ENCODE measurements at regions not wholly inside any gene's neighbourhood (a gene's known extent, or its start where the extent isn't known, plus 50 kb on each side); places are given as distances from the start of the nearest gene placed in this dataset.

DNA sequence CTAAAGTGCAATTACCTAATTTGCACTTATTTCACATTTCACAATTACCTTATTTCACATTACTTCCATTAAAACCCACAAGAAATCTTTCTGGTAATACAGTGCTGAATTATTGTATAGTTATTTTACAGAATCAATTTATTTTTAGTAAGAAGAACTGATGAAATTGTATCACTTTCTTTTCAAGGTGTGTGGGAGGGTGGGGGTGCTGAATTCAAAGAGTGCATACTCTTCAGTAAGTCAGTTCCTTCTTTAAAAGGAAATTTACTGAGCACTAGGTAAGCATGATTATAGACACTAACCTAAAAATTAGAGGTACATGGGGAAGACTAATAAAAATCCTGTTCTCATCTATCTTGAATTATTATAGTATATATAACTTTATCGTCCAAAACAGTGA is 731.6 kb upstream of the ADGRL4 start:
- Histone ChIP-seq H3K4me1 (ENCODE audit: control insufficient read depth, insufficient read depth, low read length, poor library complexity, severe bottlenecking) (no peaks in the 10 kb centered on the region), H3K9me3 (ENCODE audit: control insufficient read depth, low read length) (no peaks in the 10 kb centered on the region), H3K36me3 (ENCODE audit: control insufficient read depth, insufficient read depth, low read length) (no peaks in the 10 kb centered on the region), H3K27ac (ENCODE audit: low read depth, low read length, severe bottlenecking) (no peak overlapping the region), H3K4me3 (ENCODE audit: extremely low read depth, insufficient read depth, low read length, poor library complexity, severe bottlenecking) (no peak overlapping the region)
- WGBS, 2 experiments (ENCODE audit: insufficient coverage in 2 of 2) = no CpG with 5 or more reads among the region's 1 CpG

DNA sequence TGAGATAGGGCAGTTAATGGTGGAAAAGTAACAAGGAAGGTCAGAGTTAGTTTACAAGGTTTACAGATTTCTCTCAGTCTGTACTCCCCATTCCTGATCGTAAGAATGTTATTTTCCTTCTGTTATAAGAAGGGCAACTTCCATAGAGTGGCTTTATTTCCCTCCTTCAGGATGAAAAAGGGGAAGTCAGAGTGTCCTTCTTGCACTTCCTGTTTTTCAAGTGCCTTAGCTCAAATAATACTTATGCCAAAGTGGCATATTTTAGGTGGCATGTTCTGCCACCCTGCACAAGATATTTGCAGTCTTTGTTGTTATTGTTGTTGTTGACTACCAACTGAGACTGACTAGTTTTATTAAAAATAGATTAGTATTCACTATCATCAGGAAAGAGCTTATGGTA is 730.7 kb upstream of the ADGRL4 start:
- no peaks in the 10 kb centered on the region for H3K9me3 ChIP-seq (ENCODE audit: control insufficient read depth, low read length)
- no peak overlapping the region for H3K4me3 ChIP-seq (ENCODE audit: extremely low read depth, insufficient read depth, low read length, poor library complexity, severe bottlenecking)
- H3K4me1 ChIP-seq (ENCODE audit: control insufficient read depth, insufficient read depth, low read length, poor library complexity, severe bottlenecking) = no peaks in the 10 kb centered on the region
- H3K27ac ChIP-seq (ENCODE audit: low read depth, low read length, severe bottlenecking) = no peak overlapping the region
- 100% methylated on average over 1 of the region's 1 CpG; no CpG with 5 or more reads in 1 of the 2 experiments for WGBS, 2 experiments (ENCODE audit: insufficient coverage in 2 of 2)
- no peaks in the 10 kb centered on the region for H3K36me3 ChIP-seq (ENCODE audit: control insufficient read depth, insufficient read depth, low read length)

DNA sequence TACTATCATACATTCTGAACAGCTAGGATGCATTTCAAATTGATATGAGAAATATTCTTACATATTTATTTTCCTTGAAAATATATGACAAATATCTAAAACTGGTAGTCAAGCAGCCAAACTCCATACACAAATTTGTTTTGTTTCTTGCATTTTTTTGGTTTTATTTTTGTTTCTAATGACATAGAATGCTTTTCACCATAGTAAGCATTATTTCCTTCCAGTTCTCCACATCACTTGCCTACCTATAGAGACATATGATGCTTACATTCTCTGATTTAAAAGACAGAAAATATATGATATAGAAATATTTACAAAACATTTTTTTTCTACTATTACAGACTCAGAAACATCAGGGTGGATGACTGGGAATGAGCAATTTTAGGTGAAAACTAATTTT is 726.4 kb upstream of the ADGRL4 start:
- Histone ChIP-seq H3K36me3 (ENCODE audit: control insufficient read depth, insufficient read depth, low read length) (no peaks in the 10 kb centered on the region), H3K9me3 (ENCODE audit: control insufficient read depth, low read length) (no peaks in the 10 kb centered on the region), H3K27ac (ENCODE audit: low read depth, low read length, severe bottlenecking) (no peak overlapping the region), H3K4me3 (ENCODE audit: extremely low read depth, insufficient read depth, low read length, poor library complexity, severe bottlenecking) (no peak overlapping the region), H3K4me1 (ENCODE audit: control insufficient read depth, insufficient read depth, low read length, poor library complexity, severe bottlenecking) (no peaks in the 10 kb centered on the region)

DNA sequence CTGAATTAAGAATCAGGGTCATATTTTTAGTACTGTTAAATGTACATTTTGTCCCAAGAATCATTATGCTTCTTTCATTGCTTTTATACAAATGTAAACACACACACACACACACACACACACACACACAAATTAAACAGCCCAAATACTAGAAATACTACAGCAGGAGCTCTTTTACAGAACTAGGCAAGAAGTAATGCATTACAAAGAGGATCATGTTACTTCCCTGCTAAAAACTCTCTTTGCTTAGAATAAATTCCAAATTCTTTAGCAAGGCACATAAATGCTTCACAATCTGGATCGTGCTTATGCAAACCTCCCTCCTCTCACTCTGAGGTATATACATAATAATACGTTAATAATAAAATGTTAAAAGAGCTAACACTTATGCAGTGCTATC is 720.4 kb upstream of the ADGRL4 start:
- Histone ChIP-seq H3K9me3 (ENCODE audit: control insufficient read depth, low read length) (no peaks in the 10 kb centered on the region), H3K27ac (ENCODE audit: low read depth, low read length, severe bottlenecking) (no peak overlapping the region), H3K36me3 (ENCODE audit: control insufficient read depth, insufficient read depth, low read length) (no peaks in the 10 kb centered on the region), H3K4me1 (ENCODE audit: control insufficient read depth, insufficient read depth, low read length, poor library complexity, severe bottlenecking) (no peaks in the 10 kb centered on the region), H3K4me3 (ENCODE audit: extremely low read depth, insufficient read depth, low read length, poor library complexity, severe bottlenecking) (no peak overlapping the region)
- WGBS, 2 experiments (ENCODE audit: insufficient coverage in 2 of 2) = no CpG with 5 or more reads among the region's 2 CpGs

DNA sequence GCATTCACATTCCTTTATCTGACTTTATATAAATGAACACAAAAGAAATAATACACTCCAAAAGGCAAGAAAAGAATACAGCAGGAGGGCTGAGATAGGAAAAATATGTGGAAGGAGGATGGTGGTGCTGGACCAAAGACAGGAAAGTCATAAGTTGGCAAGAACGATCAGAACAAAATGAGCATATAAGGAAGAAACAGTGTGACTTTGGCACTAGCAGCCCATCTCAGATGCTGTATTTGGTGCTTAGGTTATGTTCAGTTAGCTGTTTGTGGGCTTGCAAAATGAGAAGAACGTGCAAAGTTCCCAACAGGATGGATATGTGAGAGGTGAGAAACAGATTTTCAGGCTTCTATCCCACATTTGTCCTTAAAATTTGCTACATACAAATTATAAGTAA is 719.8 kb upstream of the ADGRL4 start:
- Histone ChIP-seq H3K4me3 (ENCODE audit: extremely low read depth, insufficient read depth, low read length, poor library complexity, severe bottlenecking) (no peak overlapping the region), H3K4me1 (ENCODE audit: control insufficient read depth, insufficient read depth, low read length, poor library complexity, severe bottlenecking) (no peaks in the 10 kb centered on the region), H3K27ac (ENCODE audit: low read depth, low read length, severe bottlenecking) (no peak overlapping the region), H3K36me3 (ENCODE audit: control insufficient read depth, insufficient read depth, low read length) (no peaks in the 10 kb centered on the region), H3K9me3 (ENCODE audit: control insufficient read depth, low read length) (no peaks in the 10 kb centered on the region)
- WGBS, 2 experiments (ENCODE audit: insufficient coverage in 2 of 2) = 75 to 83% methylated on average over 1 of the region's 2 CpGs

DNA sequence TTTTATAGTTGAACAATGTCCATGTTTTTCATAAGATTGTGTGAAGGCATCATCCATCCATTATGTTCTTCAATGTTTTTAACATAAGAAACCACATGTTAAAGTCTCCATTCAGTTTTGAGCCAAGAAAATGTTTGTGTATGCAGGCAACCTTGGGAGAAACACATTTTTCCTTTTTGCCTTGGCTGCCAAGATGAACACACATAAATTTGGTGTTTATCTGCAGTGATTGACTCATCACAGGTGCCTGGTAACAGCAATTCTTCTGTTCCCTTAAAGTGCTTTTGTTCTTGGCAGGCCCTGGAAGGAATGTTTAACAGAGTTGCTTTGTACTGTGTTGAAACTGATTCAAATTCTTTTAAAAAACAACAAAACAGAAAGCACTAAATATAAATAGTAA is 709.9 kb upstream of the ADGRL4 start:
- Histone ChIP-seq H3K4me3 (ENCODE audit: extremely low read depth, insufficient read depth, low read length, poor library complexity, severe bottlenecking) (no peak overlapping the region), H3K27ac (ENCODE audit: low read depth, low read length, severe bottlenecking) (no peak overlapping the region), H3K4me1 (ENCODE audit: control insufficient read depth, insufficient read depth, low read length, poor library complexity, severe bottlenecking) (peaks cover 7% of the 10 kb centered on the region), H3K36me3 (ENCODE audit: control insufficient read depth, insufficient read depth, low read length) (no peaks in the 10 kb centered on the region), H3K9me3 (ENCODE audit: control insufficient read depth, low read length) (no peaks in the 10 kb centered on the region)

DNA sequence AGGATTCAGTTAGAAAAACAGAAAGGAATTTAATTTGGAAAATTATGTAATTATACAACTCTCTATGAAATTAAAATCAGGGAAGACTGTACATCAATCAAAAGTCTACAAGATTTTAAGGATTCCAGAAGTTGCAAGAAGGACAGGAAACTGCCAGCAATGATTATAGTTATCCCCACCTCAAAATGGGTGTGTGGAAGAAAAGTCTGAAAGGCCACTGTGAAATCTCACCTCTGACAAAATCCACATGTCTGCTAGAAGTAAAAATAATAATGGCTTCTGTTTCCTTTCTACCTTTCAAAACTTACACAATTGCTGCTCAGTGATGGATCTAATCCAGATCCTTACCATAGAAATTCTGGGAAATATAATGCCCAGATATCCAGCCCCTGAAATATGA is 708.1 kb upstream of the ADGRL4 start:
- no peaks in the 10 kb centered on the region for H3K9me3 ChIP-seq (ENCODE audit: control insufficient read depth, low read length)
- H3K36me3 ChIP-seq (ENCODE audit: control insufficient read depth, insufficient read depth, low read length) = no peaks in the 10 kb centered on the region

DNA sequence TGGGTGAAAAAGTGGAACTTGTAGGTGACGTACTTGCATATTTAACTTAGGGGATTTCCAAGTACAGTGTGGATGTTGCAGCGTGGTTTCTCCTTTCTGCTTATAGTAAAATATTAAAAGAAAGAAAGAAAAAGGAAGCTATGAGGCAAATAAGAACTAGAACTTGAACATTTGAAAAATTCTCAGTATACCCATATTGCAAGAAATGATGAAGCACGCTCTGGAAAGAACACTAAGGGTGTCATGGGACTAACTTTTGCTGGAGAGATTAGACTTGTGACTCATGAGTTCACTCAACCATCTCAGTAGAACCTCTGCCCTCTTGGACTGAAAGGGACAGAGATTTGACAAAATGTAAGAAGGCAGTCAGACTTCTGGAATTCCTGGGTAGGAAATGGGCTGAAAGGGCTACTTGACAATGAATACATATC is 704.5 kb upstream of the ADGRL4 start:
- no peak overlapping the region for H3K27ac ChIP-seq (ENCODE audit: low read depth, low read length, severe bottlenecking)
- peaks cover 4% of the 10 kb centered on the region for H3K4me1 ChIP-seq (ENCODE audit: control insufficient read depth, insufficient read depth, low read length, poor library complexity, severe bottlenecking)
- WGBS, 2 experiments (ENCODE audit: insufficient coverage in 2 of 2) = no CpG with 5 or more reads among the region's 3 CpGs
- H3K9me3 ChIP-seq (ENCODE audit: control insufficient read depth, low read length) = no peaks in the 10 kb centered on the region
- H3K36me3 ChIP-seq (ENCODE audit: control insufficient read depth, insufficient read depth, low read length) = no peaks in the 10 kb centered on the region
- no peak overlapping the region for H3K4me3 ChIP-seq (ENCODE audit: extremely low read depth, insufficient read depth, low read length, poor library complexity, severe bottlenecking)

More for the DNA sequence above, 708.1 kb upstream of the ADGRL4 start:
- Histone ChIP-seq H3K4me3 (ENCODE audit: extremely low read depth, insufficient read depth, low read length, poor library complexity, severe bottlenecking) (no peak overlapping the region), H3K4me1 (ENCODE audit: control insufficient read depth, insufficient read depth, low read length, poor library complexity, severe bottlenecking) (peaks cover 10% of the 10 kb centered on the region), H3K27ac (ENCODE audit: low read depth, low read length, severe bottlenecking) (no peak overlapping the region)

DNA sequence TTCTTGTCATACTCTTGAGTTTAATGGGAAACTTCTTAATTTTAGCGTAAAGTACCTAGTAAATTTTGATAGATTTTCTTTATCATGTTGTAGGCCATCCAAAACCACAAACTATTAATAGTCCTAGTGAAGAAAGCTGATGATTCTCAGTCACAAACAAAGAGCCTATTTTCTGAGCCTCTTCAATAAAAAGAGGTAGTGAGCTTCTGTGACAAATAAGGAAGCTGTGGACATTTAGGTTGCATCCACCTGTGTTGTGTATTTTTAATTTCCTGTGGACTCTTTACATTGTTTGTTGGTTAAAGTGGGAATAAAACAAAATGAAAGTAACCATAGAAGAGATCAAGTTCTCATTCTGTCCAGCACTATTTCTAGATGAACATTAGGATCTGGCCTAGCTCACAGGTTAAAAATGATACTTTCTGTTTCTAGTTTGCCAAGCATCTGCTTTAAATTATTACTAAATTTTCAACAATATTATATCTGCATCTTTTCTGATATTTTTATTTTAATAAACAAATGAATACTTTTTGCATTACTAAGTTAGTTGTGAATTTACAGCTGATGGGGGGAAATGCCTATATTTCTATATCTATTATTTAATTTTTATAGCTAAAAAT is 702.2 kb upstream of the ADGRL4 start:
- no CpG with 5 or more reads among the region's 1 CpG for WGBS, 2 experiments (ENCODE audit: insufficient coverage in 2 of 2)

DNA sequence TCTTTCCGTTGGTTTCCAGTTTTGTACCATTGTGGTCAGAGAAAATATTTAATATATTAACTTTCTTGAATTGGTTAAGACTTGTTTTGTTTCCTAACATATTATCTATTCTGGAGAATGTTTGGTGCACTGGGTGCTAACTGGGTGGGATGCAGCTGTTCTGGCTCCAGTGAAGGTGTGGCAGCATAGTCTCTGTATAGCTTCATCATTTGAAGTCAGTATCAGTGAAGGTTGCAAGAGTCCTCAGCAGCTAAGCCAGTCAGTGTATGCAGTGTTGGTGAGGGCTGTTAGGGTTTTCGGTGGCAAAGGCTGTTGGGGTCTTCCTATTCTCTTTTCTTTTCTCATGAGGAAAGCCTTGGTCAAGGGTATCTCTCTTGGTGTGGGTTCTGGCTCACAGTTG is 698.7 kb upstream of the ADGRL4 start:
- no peaks in the 10 kb centered on the region for H3K4me1 ChIP-seq (ENCODE audit: control insufficient read depth, insufficient read depth, low read length, poor library complexity, severe bottlenecking)
- WGBS, 2 experiments (ENCODE audit: insufficient coverage in 2 of 2) = 83 to 100% methylated on average over 1 of the region's 2 CpGs

More for the DNA sequence above, 702.2 kb upstream of the ADGRL4 start:
- Histone ChIP-seq H3K9me3 (ENCODE audit: control insufficient read depth, low read length) (no peaks in the 10 kb centered on the region), H3K4me3 (ENCODE audit: extremely low read depth, insufficient read depth, low read length, poor library complexity, severe bottlenecking) (no peak overlapping the region), H3K36me3 (ENCODE audit: control insufficient read depth, insufficient read depth, low read length) (no peaks in the 10 kb centered on the region), H3K27ac (ENCODE audit: low read depth, low read length, severe bottlenecking) (no peak overlapping the region), H3K4me1 (ENCODE audit: control insufficient read depth, insufficient read depth, low read length, poor library complexity, severe bottlenecking) (peaks cover 3% of the 10 kb centered on the region)

DNA sequence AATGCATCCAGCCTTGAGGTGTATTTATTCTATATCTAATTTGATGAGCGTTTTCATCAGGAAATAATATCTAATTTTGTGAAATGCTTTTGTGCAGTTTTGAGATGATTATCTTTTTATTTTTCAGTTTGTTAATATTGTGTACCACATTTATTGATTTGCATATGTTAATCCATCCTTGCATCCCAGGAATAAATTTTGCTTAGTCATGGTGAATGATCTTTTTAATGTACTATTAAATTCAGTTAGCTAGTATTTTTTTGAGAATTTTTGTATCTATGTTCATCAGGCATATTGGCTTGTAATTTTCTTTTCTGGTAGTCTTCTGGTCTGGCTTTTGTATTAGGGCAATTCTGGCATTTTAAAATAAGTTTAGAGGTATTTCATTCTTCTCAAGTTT is 697.5 kb upstream of the ADGRL4 start:
- Histone ChIP-seq H3K4me3 (ENCODE audit: extremely low read depth, insufficient read depth, low read length, poor library complexity, severe bottlenecking) (no peak overlapping the region), H3K36me3 (ENCODE audit: control insufficient read depth, insufficient read depth, low read length) (no peaks in the 10 kb centered on the region), H3K9me3 (ENCODE audit: control insufficient read depth, low read length) (no peaks in the 10 kb centered on the region), H3K4me1 (ENCODE audit: control insufficient read depth, insufficient read depth, low read length, poor library complexity, severe bottlenecking) (no peaks in the 10 kb centered on the region), H3K27ac (ENCODE audit: low read depth, low read length, severe bottlenecking) (no peak overlapping the region)
- WGBS, 2 experiments (ENCODE audit: insufficient coverage in 2 of 2) = no CpG with 5 or more reads among the region's 1 CpG

More for the DNA sequence above, 698.7 kb upstream of the ADGRL4 start:
- Histone ChIP-seq H3K27ac (ENCODE audit: low read depth, low read length, severe bottlenecking) (no peak overlapping the region), H3K36me3 (ENCODE audit: control insufficient read depth, insufficient read depth, low read length) (no peaks in the 10 kb centered on the region), H3K9me3 (ENCODE audit: control insufficient read depth, low read length) (no peaks in the 10 kb centered on the region), H3K4me3 (ENCODE audit: extremely low read depth, insufficient read depth, low read length, poor library complexity, severe bottlenecking) (no peak overlapping the region)
